ENCODE measurements at regions not wholly inside any gene's neighbourhood (a gene's known extent, or its start where the extent isn't known, plus 50 kb on each side); places are given as distances from the start of the nearest gene placed in this dataset.

GRCh38 chr6:92047152-92047850 is 1372.1 kb downstream of the EPHA7 start:
- DNase-seq (no peak), ATAC-seq (no peak)

GRCh38 chr6:92044312-92044711 is 1375.0 kb downstream of the EPHA7 start:
- DNase-seq (no peak), ATAC-seq (no peak)

GRCh38 chr6:92043777-92044176 is 1375.6 kb downstream of the EPHA7 start:
- no peak for DNase-seq
- ATAC-seq = no peak

- DNase-seq = no peak
- ATAC-seq = no peak
These were observed 1392.5 kb downstream of the EPHA7 start for GRCh38 chr6:92026878-92027277.

- ATAC-seq (no peak), DNase-seq (no peak)
These were observed 1394.5 kb downstream of the EPHA7 start for GRCh38 chr6:92024881-92025280.

- ATAC-seq = no peak
These were observed 1395.2 kb downstream of the EPHA7 start for GRCh38 chr6:92024110-92024509.

GRCh38 chr6:92023410-92023966 is 1395.9 kb downstream of the EPHA7 start:
- DNase-seq = no peak
- ATAC-seq = no peak

More at GRCh38 chr6:92024110-92024509, 1395.2 kb downstream of the EPHA7 start:
- DNase-seq = no peak

- ATAC-seq (no peak), DNase-seq (no peak)
These were observed 1407.6 kb downstream of the EPHA7 start for GRCh38 chr6:92011681-92012245.

GRCh38 chr6:92008757-92009502 is 1410.4 kb downstream of the EPHA7 start:
- no peak for DNase-seq
- ATAC-seq = no peak

- DNase-seq (no peak), ATAC-seq (no peak)
These were observed 1413.2 kb upstream of the MAP3K7 start for GRCh38 chr6:92000112-92000511.

GRCh38 chr6:91994787-91995186 is 1407.9 kb upstream of the MAP3K7 start:
- ATAC-seq = no peak

GRCh38 chr6:91982559-91982958 is 1395.7 kb upstream of the MAP3K7 start:
- DNase-seq = no peak
- ATAC-seq = no peak

More at GRCh38 chr6:91994787-91995186, 1407.9 kb upstream of the MAP3K7 start:
- no peak for DNase-seq

- DNase-seq = no peak
- ATAC-seq = no peak
These were observed 1389.9 kb upstream of the MAP3K7 start for GRCh38 chr6:91976797-91977196.

- no peak for DNase-seq
- no peak for ATAC-seq
These were observed 1383.8 kb upstream of the MAP3K7 start for GRCh38 chr6:91970700-91971099.

- ATAC-seq (no peak), DNase-seq (no peak)
These were observed 1379.0 kb upstream of the MAP3K7 start for GRCh38 chr6:91965872-91966271.

- DNase-seq (no peak), ATAC-seq (no peak)
These were observed 1374.8 kb upstream of the MAP3K7 start for GRCh38 chr6:91961671-91962070.

- no peak for DNase-seq
- no peak for ATAC-seq
These were observed 1374.4 kb upstream of the MAP3K7 start for GRCh38 chr6:91961236-91961635.

GRCh38 chr6:91941838-91942237 is 1355.0 kb upstream of the MAP3K7 start:
- no peak for ATAC-seq

GRCh38 chr6:91940801-91941200 is 1353.9 kb upstream of the MAP3K7 start:
- no peak for ATAC-seq
- no peak for DNase-seq

More at GRCh38 chr6:91941838-91942237, 1355.0 kb upstream of the MAP3K7 start:
- DNase-seq = no peak

- DNase-seq (no peak), ATAC-seq (no peak)
These were observed 1340.0 kb upstream of the MAP3K7 start for GRCh38 chr6:91926827-91927226.

GRCh38 chr6:91926361-91926760 is 1339.5 kb upstream of the MAP3K7 start:
- no peak for ATAC-seq
- DNase-seq = no peak

- ATAC-seq (no peak), DNase-seq (no peak)
These were observed 1325.1 kb upstream of the MAP3K7 start for GRCh38 chr6:91911945-91912344.

- ATAC-seq = no peak
These were observed 1317.8 kb upstream of the MAP3K7 start for GRCh38 chr6:91904586-91905164.

More at GRCh38 chr6:91904586-91905164, 1317.8 kb upstream of the MAP3K7 start:
- no peak for DNase-seq

Data from stimulated activated naive CD8-positive, alpha-beta T cell treated with anti-CD3 and anti-CD28 coated beads, Interleukin-15, Interleukin-2, amounts not matched to agents 100 U/mL and 50 U/mL, for 24 hours (primary cell).